Left lung (tissue), 4 donors: ENCODE measurements at regions not wholly inside any gene's neighbourhood (a gene's known extent, or its start where the extent isn't known, plus 50 kb on each side); places are given as distances from the start of the nearest gene placed in this dataset.

Source experiments
- ATAC-seq: fragments of 200-7000 bp; cut with Tn5 transposase; one replicate; pipeline ENCODE4 v1.9.1; 2020; ENCODE audit warnings: moderate library complexity
- DNase-seq, 4 donors: peaks; one replicate each; pipeline ENCODE4 v3.0.0-alpha.2; 2013 to 2020
- H3K27ac ChIP-seq, 2 donors: fragments of 200-600 bp; sonication (generic) in 1 of 2; one replicate each; pipeline versions ENCODE4 v1.5.0 to v1.8.0; 2020 to 2021
- H3K27me3 ChIP-seq, 2 donors: fragments of 200-600 bp; sonication (generic) in 1 of 2; one replicate each; pipeline versions ENCODE4 v1.5.0 to v1.8.0; 2020 to 2021
- H3K36me3 ChIP-seq, 2 donors: fragments of 200-600 bp; sonication (generic) in 1 of 2; one replicate each; pipeline versions ENCODE4 v1.5.0 to v1.8.0; 2020 to 2021
- H3K4me1 ChIP-seq, 2 donors: fragments of 200-600 bp; one replicate each; pipeline ENCODE4 v1.8.0; 2021
- H3K4me3 ChIP-seq, 2 donors: fragments of 200-600 bp; sonication (generic) in 1 of 2; one replicate each; pipeline versions ENCODE4 v1.5.0 to v1.8.0; 2020 to 2021; ENCODE audit warnings: mild to moderate bottlenecking in 1 of 2
- H3K9me3 ChIP-seq, 2 donors: fragments of 200-600 bp; sonication (generic) in 1 of 2; one replicate each; pipeline versions ENCODE4 v1.5.0 to v1.8.0; 2020 to 2021
- CTCF ChIP-seq, 2 donors: fragments of 200-600 bp; sonication (generic) in 1 of 2; IDR thresholded peaks; one replicate each; pipeline versions ENCODE4 v1.5.0 to v1.8.0; 2021; ENCODE audit warnings: antibody characterized with exemption in 2 of 2
- intact Hi-C, 2 donors: fragments of 100-400 bp; cut with DNase I; formaldehyde crosslinking; loops; one replicate each; pipeline versions ENCODE4 v1.11.2 to v1.14.2; 2022
- donor health status: DM: no; HTN: yes; CAD: no.
- donor health status: DM: no; HTN: no; CAD: no.

GRCh38 chr11:70811915-70812314 lies 413.6 kb downstream of the CTTN start:
- peak in 1 of 4 donors; percentile 21 for DNase-seq
- no peaks in the 10 kb centered on the region for H3K9me3 ChIP-seq
- intact Hi-C loops: no loop called here
- H3K36me3 ChIP-seq: no peaks in the 10 kb centered on the region
- H3K27me3 ChIP-seq: no peaks in the 10 kb centered on the region
- no peak overlapping the region for H3K4me3 ChIP-seq
- no peaks in the 10 kb centered on the region for H3K4me1 ChIP-seq
- ATAC-seq: no peak
- TF ChIP-seq CTCF (IDR thresholded peaks at IDR 0.05): no peak
- H3K27ac ChIP-seq: no peak overlapping the region

GRCh38 chr11:70812472-70812871 lies 414.1 kb downstream of the CTTN start:
- intact Hi-C loops: no loop called here
- Histone ChIP-seq H3K9me3 (no peaks in the 10 kb centered on the region), H3K4me3 (no peak overlapping the region), H3K27me3 (no peaks in the 10 kb centered on the region), H3K4me1 (no peaks in the 10 kb centered on the region), H3K36me3 (no peaks in the 10 kb centered on the region), H3K27ac (no peak overlapping the region)
- TF ChIP-seq CTCF (IDR thresholded peaks at IDR 0.05): no peak
- ATAC-seq: no peak
- peak in 1 of 4 donors; percentile 43 for DNase-seq

- no peak for TF ChIP-seq CTCF (IDR thresholded peaks at IDR 0.05)
- H3K4me1 ChIP-seq: no peaks in the 10 kb centered on the region
- H3K27me3 ChIP-seq: no peaks in the 10 kb centered on the region
- no peaks in the 10 kb centered on the region for H3K36me3 ChIP-seq
- intact Hi-C loops: no loop called here
- H3K4me3 ChIP-seq: no peak overlapping the region
- ATAC-seq: no peak
- no peaks in the 10 kb centered on the region for H3K9me3 ChIP-seq
- H3K27ac ChIP-seq: no peak overlapping the region
- no peak for DNase-seq
Measured at GRCh38 chr11:70813651-70814050, 415.3 kb downstream of the CTTN start.

GRCh38 chr11:70815485-70815832 lies 417.1 kb downstream of the CTTN start:
- Histone ChIP-seq H3K4me1 (no peaks in the 10 kb centered on the region), H3K4me3 (no peak overlapping the region), H3K36me3 (no peaks in the 10 kb centered on the region), H3K27ac (no peak overlapping the region), H3K27me3 (peaks cover 0 to 6% of the 10 kb centered on the region in 2 donors), H3K9me3 (no peaks in the 10 kb centered on the region)
- DNase-seq: peak in 1 of 4 donors; percentile 66
- no peak for TF ChIP-seq CTCF (IDR thresholded peaks at IDR 0.05)
- no peak for ATAC-seq
- intact Hi-C loops: no loop called here

- DNase-seq: no peak
- H3K4me3 ChIP-seq: no peak overlapping the region
Measured at GRCh38 chr11:70816156-70816678, 417.9 kb downstream of the CTTN start.

More at GRCh38 chr11:70816156-70816678, 417.9 kb downstream of the CTTN start:
- H3K36me3 ChIP-seq: no peaks in the 10 kb centered on the region
- intact Hi-C loops: no loop called here
- ATAC-seq: no peak
- TF ChIP-seq CTCF (IDR thresholded peaks at IDR 0.05): no peak
- H3K9me3 ChIP-seq: no peaks in the 10 kb centered on the region
- peaks cover 0 to 6% of the 10 kb centered on the region in 2 donors for H3K27me3 ChIP-seq
- no peak overlapping the region for H3K27ac ChIP-seq
- H3K4me1 ChIP-seq: no peaks in the 10 kb centered on the region
